Progenitor cell of endocrine pancreas (in vitro differentiated cells): ENCODE measurements at regions not wholly inside any gene's neighbourhood (a gene's known extent, or its start where the extent isn't known, plus 50 kb on each side); places are given as distances from the start of the nearest gene placed in this dataset.
"Not testable (repeated sequence)": the region's sequence is repeated elsewhere in the genome, so short reads cannot be mapped to it uniquely, and the experiment has no call there.

Source experiments
- DNase-seq: peaks from one replicate; pipeline ENCODE4 v3.0.0; 2021; ENCODE audit warnings: low spot score; ENCODE audit not compliant: unreplicated experiment
- H3K27ac Mint-ChIP-seq: 2 replicates; pipeline ENCODE4 v1.8.0; 2021; ENCODE audit warnings: mild to moderate bottlenecking, moderate library complexity, mixed read lengths
- H3K27me3 Mint-ChIP-seq: 2 replicates; pipeline ENCODE4 v1.8.0; 2021; ENCODE audit warnings: mixed read lengths
- H3K36me3 Mint-ChIP-seq: 2 replicates; pipeline ENCODE4 v1.8.0; 2022; ENCODE audit warnings: mixed read lengths; ENCODE audit not compliant: insufficient read depth
- H3K4me1 Mint-ChIP-seq: 2 replicates; pipeline ENCODE4 v1.8.0; 2021; ENCODE audit warnings: low read depth, mixed read lengths
- H3K4me3 Mint-ChIP-seq: 2 replicates; pipeline ENCODE4 v1.8.0; 2021; ENCODE audit warnings: low read depth, mild to moderate bottlenecking, moderate library complexity, mixed read lengths
- H3K9me3 Mint-ChIP-seq: 2 replicates; pipeline ENCODE4 v1.8.0; 2021; ENCODE audit warnings: low read depth, mixed read lengths
- CTCF ChIP-seq: fragments of 200-600 bp; sonication (generic); IDR thresholded peaks from one replicate; pipeline ENCODE4 v1.5.0; 2021; ENCODE audit warnings: antibody characterized with exemption, mild to moderate bottlenecking; ENCODE audit not compliant: unreplicated experiment

GRCh38 chr15:96629511-96629910, 299.0 kb downstream of the NR2F2 start:
- DNase-seq = no peak
- Mint-ChIP-seq H3K9me3 (peaks cover 4% of the 10 kb centered on the region), H3K27ac (no peak overlapping the region), H3K27me3 (peaks cover 8% of the 10 kb centered on the region), H3K36me3 (no peaks in the 10 kb centered on the region), H3K4me3 (no peak overlapping the region), H3K4me1 (peaks cover 4% of the 10 kb centered on the region)
- TF ChIP-seq CTCF = no peak

GRCh38 chr15:96638793-96639192, 308.3 kb downstream of the NR2F2 start:
- Mint-ChIP-seq H3K36me3 (peaks cover 3% of the 10 kb centered on the region), H3K27ac (no peak overlapping the region), H3K9me3 (peaks cover 7% of the 10 kb centered on the region), H3K4me3 (no peak overlapping the region), H3K27me3 (no peaks in the 10 kb centered on the region), H3K4me1 (peaks cover 17% of the 10 kb centered on the region)
- no peak for TF ChIP-seq CTCF
- no peak for DNase-seq

GRCh38 chr15:96645796-96646195, 315.3 kb downstream of the NR2F2 start:
- H3K27me3 Mint-ChIP-seq = peaks cover 2% of the 10 kb centered on the region
- peaks cover 3% of the 10 kb centered on the region for H3K36me3 Mint-ChIP-seq
- TF ChIP-seq CTCF = no peak
- no peak overlapping the region for H3K27ac Mint-ChIP-seq
- peaks cover 7% of the 10 kb centered on the region for H3K9me3 Mint-ChIP-seq
- H3K4me3 Mint-ChIP-seq = no peak overlapping the region
- DNase-seq = no peak
- peaks cover 3% of the 10 kb centered on the region for H3K4me1 Mint-ChIP-seq

- Mint-ChIP-seq H3K4me1 (peaks cover 3% of the 10 kb centered on the region), H3K27me3 (peaks cover 8% of the 10 kb centered on the region), H3K36me3 (no peaks in the 10 kb centered on the region), H3K27ac (no peak overlapping the region), H3K9me3 (no peaks in the 10 kb centered on the region), H3K4me3 (no peak overlapping the region)
- no peak for TF ChIP-seq CTCF
- DNase-seq = no peak
Measured at GRCh38 chr15:96648866-96649265, 318.4 kb downstream of the NR2F2 start.

- H3K4me3 Mint-ChIP-seq = no peak overlapping the region
- H3K27me3 Mint-ChIP-seq = peaks cover 4% of the 10 kb centered on the region
- no peaks in the 10 kb centered on the region for H3K4me1 Mint-ChIP-seq
- H3K36me3 Mint-ChIP-seq = no peaks in the 10 kb centered on the region
- TF ChIP-seq CTCF = peak; percentile 13
- H3K9me3 Mint-ChIP-seq = no peaks in the 10 kb centered on the region
- no peak for DNase-seq
- H3K27ac Mint-ChIP-seq = no peak overlapping the region
Measured at GRCh38 chr15:96657096-96657495, 326.6 kb downstream of the NR2F2 start.

- not testable (repeated sequence) for H3K36me3 Mint-ChIP-seq, H3K27me3 Mint-ChIP-seq
Measured at GRCh38 chr15:96666979-96667378, 336.5 kb downstream of the NR2F2 start.

More at GRCh38 chr15:96666979-96667378, 336.5 kb downstream of the NR2F2 start:
- not testable (repeated sequence) for DNase-seq, H3K4me1 Mint-ChIP-seq, H3K4me3 Mint-ChIP-seq, H3K9me3 Mint-ChIP-seq, H3K27ac Mint-ChIP-seq
